HEK293 (cell line): ENCODE measurements at regions not wholly inside any gene's neighbourhood (a gene's known extent, or its start where the extent isn't known, plus 50 kb on each side); places are given as distances from the start of the nearest gene placed in this dataset.

ENCODE experiments used
- CTCF ChIA-PET: fragments of 350-600 bp; formaldehyde crosslinking; extraction: SDS; loops from one replicate; lab custom pipeline; 2021; ENCODE audit warnings: antibody characterized with exemption; lab: Yijun Ruan, JAX
- POLR2A ChIA-PET: fragments of 300-600 bp; formaldehyde crosslinking; extraction: SDS; loops from one replicate; lab custom pipeline; 2020; ENCODE audit warnings: antibody characterized with exemption, inconsistent platforms; lab: Yijun Ruan, JAX
- H3K27ac ChIP-seq: fragments of 200-500 bp; sonication (Bioruptor generic); 2 replicates; pipeline ENCODE4 v1.5.1; 2014; ENCODE audit warnings: low read depth, low read length, control low read depth, inconsistent platforms; ENCODE audit errors: extremely low read depth
- H3K36me3 ChIP-seq, 2 experiments: fragments of 200-500 bp in 1 of 2; sonication (Bioruptor generic) in 1 of 2; 1 replicate in 1 of 2; 2 replicates in 1 of 2; pipeline ENCODE4 v1.5.1; 2014 to 2017; ENCODE audit warnings: inconsistent platforms in 2 of 2, low read length in 2 of 2; ENCODE audit not compliant: control insufficient read depth in 2 of 2, insufficient read depth in 1 of 2
- H3K4me1 ChIP-seq: fragments of 200-500 bp; sonication (Bioruptor generic); 2 replicates; pipeline ENCODE4 v1.5.1; 2014; ENCODE audit warnings: mild to moderate bottlenecking, low read length, inconsistent platforms; ENCODE audit not compliant: control insufficient read depth, insufficient read depth
- H3K4me3 ChIP-seq: 2 replicates; pipeline ENCODE4 v1.5.1; 2011; ENCODE audit warnings: low read depth, mild to moderate bottlenecking, control low read depth, low read length, moderate library complexity
- H3K9me3 ChIP-seq: fragments of 200-500 bp; sonication (Bioruptor generic); 2 replicates; pipeline ENCODE4 v1.5.1; 2014; ENCODE audit warnings: low read depth, low read length, inconsistent platforms; ENCODE audit not compliant: control insufficient read depth, insufficient read depth
- EGR2 ChIP-seq: fragments of 450-650 bp; formaldehyde crosslinking; IDR thresholded peaks from 2 replicates; pipeline ENCODE4 v1.5.1; 2016; ENCODE audit warnings: low read depth, missing biosample characterization, missing genetic modification characterization
- KLF16 ChIP-seq: fragments of 450-650 bp; formaldehyde crosslinking; IDR thresholded peaks from 2 replicates; pipeline ENCODE4 v1.5.1; 2017; ENCODE audit warnings: missing biosample characterization, missing genetic modification characterization
- MYNN ChIP-seq: fragments of 450-650 bp; formaldehyde crosslinking; IDR thresholded peaks from 2 replicates; pipeline ENCODE4 v1.5.1; 2016; ENCODE audit warnings: missing biosample characterization, missing genetic modification characterization, borderline replicate concordance
- REST ChIP-seq: fragments of 450-650 bp; formaldehyde crosslinking; IDR thresholded peaks from 2 replicates; pipeline ENCODE4 v1.5.1; 2016; ENCODE audit warnings: missing biosample characterization, missing genetic modification characterization
- WT1 ChIP-seq: fragments of 450-650 bp; formaldehyde crosslinking; IDR thresholded peaks from 2 replicates; pipeline ENCODE4 v1.5.1; 2016; ENCODE audit warnings: missing biosample characterization, missing genetic modification characterization
- YY2 ChIP-seq: fragments of 450-650 bp; formaldehyde crosslinking; IDR thresholded peaks from 2 replicates; pipeline ENCODE4 v1.5.1; 2016; ENCODE audit warnings: missing biosample characterization, missing genetic modification characterization
- ZBTB17 ChIP-seq: fragments of 450-650 bp; formaldehyde crosslinking; IDR thresholded peaks from 2 replicates; pipeline ENCODE4 v1.5.1; 2016; ENCODE audit warnings: missing biosample characterization, missing genetic modification characterization
- ZBTB20 ChIP-seq: fragments of 450-650 bp; formaldehyde crosslinking; IDR thresholded peaks from 2 replicates; pipeline ENCODE4 v1.5.1; 2016; ENCODE audit warnings: missing biosample characterization, missing genetic modification characterization
- ZFHX2 ChIP-seq: fragments of 450-650 bp; formaldehyde crosslinking; conservative IDR thresholded peaks from 2 replicates; pipeline ENCODE4 v1.5.1; 2016; ENCODE audit warnings: missing biosample characterization, missing genetic modification characterization
- ZFP69B ChIP-seq: fragments of 450-650 bp; formaldehyde crosslinking; IDR thresholded peaks from 2 replicates; pipeline ENCODE4 v1.5.1; 2016; ENCODE audit warnings: missing biosample characterization, missing genetic modification characterization
- ZNF157 ChIP-seq: fragments of 450-650 bp; formaldehyde crosslinking; IDR thresholded peaks from 2 replicates; pipeline ENCODE4 v1.5.1; 2016; ENCODE audit warnings: missing biosample characterization, missing genetic modification characterization
- ZNF24 ChIP-seq: fragments of 450-650 bp; formaldehyde crosslinking; IDR thresholded peaks from 2 replicates; pipeline ENCODE4 v1.5.1; 2016; ENCODE audit warnings: missing biosample characterization, missing genetic modification characterization
- ZNF266 ChIP-seq: fragments of 450-650 bp; formaldehyde crosslinking; IDR thresholded peaks from 2 replicates; pipeline ENCODE4 v1.5.1; 2016; ENCODE audit warnings: missing biosample characterization, missing genetic modification characterization, low read depth
- ZNF335 ChIP-seq: fragments of 450-650 bp; formaldehyde crosslinking; conservative IDR thresholded peaks from 2 replicates; pipeline ENCODE4 v1.5.1; 2016; ENCODE audit warnings: missing biosample characterization, missing genetic modification characterization
- ZNF391 ChIP-seq: fragments of 450-650 bp; formaldehyde crosslinking; IDR thresholded peaks from 2 replicates; pipeline ENCODE4 v1.5.1; 2016; ENCODE audit warnings: low read depth, missing biosample characterization, missing genetic modification characterization, borderline replicate concordance
- ZNF398 ChIP-seq: fragments of 450-650 bp; formaldehyde crosslinking; IDR thresholded peaks from 2 replicates; pipeline ENCODE4 v1.5.1; 2017; ENCODE audit warnings: missing biosample characterization, missing genetic modification characterization
- ZNF473 ChIP-seq: fragments of 450-650 bp; formaldehyde crosslinking; IDR thresholded peaks from 2 replicates; pipeline ENCODE4 v1.5.1; 2017; ENCODE audit warnings: missing biosample characterization, missing genetic modification characterization
- ZNF580 ChIP-seq: fragments of 450-650 bp; formaldehyde crosslinking; IDR thresholded peaks from 2 replicates; pipeline ENCODE4 v1.5.1; 2016; ENCODE audit warnings: missing biosample characterization, missing genetic modification characterization
- ZNF600 ChIP-seq: fragments of 450-650 bp; formaldehyde crosslinking; IDR thresholded peaks from 2 replicates; pipeline ENCODE4 v1.5.1; 2016; ENCODE audit warnings: missing biosample characterization, missing genetic modification characterization
- ZNF654 ChIP-seq: fragments of 450-650 bp; formaldehyde crosslinking; IDR thresholded peaks from 2 replicates; pipeline ENCODE4 v1.5.1; 2016; ENCODE audit warnings: low read depth, missing biosample characterization, missing genetic modification characterization
- ZNF76 ChIP-seq: fragments of 450-650 bp; formaldehyde crosslinking; IDR thresholded peaks from 2 replicates; pipeline ENCODE4; 2016; ENCODE audit warnings: low read depth, missing biosample characterization, missing genetic modification characterization, borderline replicate concordance
- TF ChIP-seq, protein P1 (sequence below): fragments of 450-650 bp; formaldehyde crosslinking; IDR thresholded peaks from 2 replicates; pipeline ENCODE4 v1.5.1; 2016; ENCODE audit warnings: missing biosample characterization, missing genetic modification characterization
- TF ChIP-seq, protein P2 (sequence below): fragments of 450-650 bp; formaldehyde crosslinking; optimal IDR thresholded peaks from 2 replicates; pipeline ENCODE3; 2016; ENCODE audit warnings: missing biosample characterization, mild to moderate bottlenecking, missing genetic modification characterization
- TF ChIP-seq, protein P3 (sequence below): fragments of 450-650 bp; formaldehyde crosslinking; IDR thresholded peaks from 2 replicates; pipeline ENCODE4 v1.5.1; 2016; ENCODE audit warnings: missing biosample characterization, missing genetic modification characterization

GRCh38 chr12:124632519-124632984 is 65.1 kb upstream of the NCOR2 start:
- ChIA-PET CTCF (no interaction called here), POLR2A (no interaction called here)
- TF ChIP-seq REST (tag by site-specific recombination) (no peak), WT1 (tag by site-specific recombination) (peak; percentile 85), ZFHX2 (tag by site-specific recombination) (peak; percentile 29; the same call in 1 of the 2 replicates), ZNF76 (no peak), ZNF391 (no peak), EGR2 (0 out of 2 replicates have a peak, but pooled peaks have one; percentile 31), ZNF600 (tag by site-specific recombination) (peak; percentile 40; the same call in 1 of the 2 replicates), ZFP69B (tag by site-specific recombination) (peak; percentile 51; the same call in 1 of the 2 replicates)
- TF ChIP-seq, protein P1, sequence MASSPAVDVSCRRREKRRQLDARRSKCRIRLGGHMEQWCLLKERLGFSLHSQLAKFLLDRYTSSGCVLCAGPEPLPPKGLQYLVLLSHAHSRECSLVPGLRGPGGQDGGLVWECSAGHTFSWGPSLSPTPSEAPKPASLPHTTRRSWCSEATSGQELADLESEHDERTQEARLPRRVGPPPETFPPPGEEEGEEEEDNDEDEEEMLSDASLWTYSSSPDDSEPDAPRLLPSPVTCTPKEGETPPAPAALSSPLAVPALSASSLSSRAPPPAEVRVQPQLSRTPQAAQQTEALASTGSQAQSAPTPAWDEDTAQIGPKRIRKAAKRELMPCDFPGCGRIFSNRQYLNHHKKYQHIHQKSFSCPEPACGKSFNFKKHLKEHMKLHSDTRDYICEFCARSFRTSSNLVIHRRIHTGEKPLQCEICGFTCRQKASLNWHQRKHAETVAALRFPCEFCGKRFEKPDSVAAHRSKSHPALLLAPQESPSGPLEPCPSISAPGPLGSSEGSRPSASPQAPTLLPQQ (tag by site-specific recombination): peak; percentile 49; the same call in 1 of the 2 replicates
- Histone ChIP-seq H3K4me1 (no peaks in the 10 kb centered on the region), H3K4me3 (no peak overlapping the region), H3K9me3 (no peaks in the 10 kb centered on the region), H3K27ac (no peak overlapping the region), H3K36me3 (no peaks in the 10 kb centered on the region)

DNA sequence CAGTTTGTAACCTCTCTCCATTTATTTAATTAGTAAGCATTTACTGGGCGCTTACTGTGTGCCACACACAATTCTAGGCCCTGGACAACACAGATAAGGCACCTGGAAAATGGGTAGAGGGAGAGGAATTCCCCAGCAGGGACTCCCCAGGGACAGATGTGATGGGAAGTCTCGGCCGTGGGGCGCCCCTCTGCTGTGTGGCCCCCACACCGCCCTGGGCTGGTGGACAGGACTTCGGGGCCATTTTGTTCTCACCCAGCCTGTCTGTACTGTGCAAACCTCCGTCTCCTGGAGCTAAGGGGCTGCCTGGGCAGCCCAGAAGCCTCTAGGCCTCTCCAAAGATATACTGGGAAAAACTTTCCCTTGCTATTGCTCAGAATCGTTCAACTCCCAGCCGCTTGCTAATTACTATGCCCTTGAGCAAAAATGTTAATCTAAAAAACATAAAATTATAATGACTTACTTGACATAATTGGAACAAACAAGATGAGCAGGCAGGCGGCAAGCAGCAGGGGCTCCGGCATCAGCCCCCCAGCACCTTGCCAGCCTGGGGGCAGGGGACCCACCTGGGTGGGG is 64.4 kb upstream of the NCOR2 start:
- H3K36me3 ChIP-seq: no peaks in the 10 kb centered on the region
- no peaks in the 10 kb centered on the region for H3K4me1 ChIP-seq
- no peak overlapping the region for H3K27ac ChIP-seq
- no peak overlapping the region for H3K4me3 ChIP-seq
- no peaks in the 10 kb centered on the region for H3K9me3 ChIP-seq
- ChIA-PET POLR2A (no interaction called here), CTCF (no interaction called here)
- no peak for TF ChIP-seq ZNF473 (tag by site-specific recombination)
- TF ChIP-seq, protein P2, sequence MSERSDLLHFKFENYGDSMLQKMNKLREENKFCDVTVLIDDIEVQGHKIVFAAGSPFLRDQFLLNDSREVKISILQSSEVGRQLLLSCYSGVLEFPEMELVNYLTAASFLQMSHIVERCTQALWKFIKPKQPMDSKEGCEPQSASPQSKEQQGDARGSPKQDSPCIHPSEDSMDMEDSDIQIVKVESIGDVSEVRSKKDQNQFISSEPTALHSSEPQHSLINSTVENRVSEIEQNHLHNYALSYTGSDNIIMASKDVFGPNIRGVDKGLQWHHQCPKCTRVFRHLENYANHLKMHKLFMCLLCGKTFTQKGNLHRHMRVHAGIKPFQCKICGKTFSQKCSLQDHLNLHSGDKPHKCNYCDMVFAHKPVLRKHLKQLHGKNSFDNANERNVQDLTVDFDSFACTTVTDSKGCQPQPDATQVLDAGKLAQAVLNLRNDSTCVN (tag by site-specific recombination): no peak
- TF ChIP-seq ZBTB17: no peak
- no peak for TF ChIP-seq YY2 (tag by site-specific recombination)
- TF ChIP-seq ZNF24 (tag by site-specific recombination): no peak
- TF ChIP-seq ZNF398 (tag by site-specific recombination): no peak
- TF ChIP-seq ZNF580: no peak
- TF ChIP-seq ZNF157 (tag by site-specific recombination): no peak
- no peak for TF ChIP-seq ZNF335 (tag by site-specific recombination)
- TF ChIP-seq ZBTB20 (tag by site-specific recombination): no peak
- no peak for TF ChIP-seq MYNN
- TF ChIP-seq ZNF654 (tag by site-specific recombination): no peak
- TF ChIP-seq, protein P3, sequence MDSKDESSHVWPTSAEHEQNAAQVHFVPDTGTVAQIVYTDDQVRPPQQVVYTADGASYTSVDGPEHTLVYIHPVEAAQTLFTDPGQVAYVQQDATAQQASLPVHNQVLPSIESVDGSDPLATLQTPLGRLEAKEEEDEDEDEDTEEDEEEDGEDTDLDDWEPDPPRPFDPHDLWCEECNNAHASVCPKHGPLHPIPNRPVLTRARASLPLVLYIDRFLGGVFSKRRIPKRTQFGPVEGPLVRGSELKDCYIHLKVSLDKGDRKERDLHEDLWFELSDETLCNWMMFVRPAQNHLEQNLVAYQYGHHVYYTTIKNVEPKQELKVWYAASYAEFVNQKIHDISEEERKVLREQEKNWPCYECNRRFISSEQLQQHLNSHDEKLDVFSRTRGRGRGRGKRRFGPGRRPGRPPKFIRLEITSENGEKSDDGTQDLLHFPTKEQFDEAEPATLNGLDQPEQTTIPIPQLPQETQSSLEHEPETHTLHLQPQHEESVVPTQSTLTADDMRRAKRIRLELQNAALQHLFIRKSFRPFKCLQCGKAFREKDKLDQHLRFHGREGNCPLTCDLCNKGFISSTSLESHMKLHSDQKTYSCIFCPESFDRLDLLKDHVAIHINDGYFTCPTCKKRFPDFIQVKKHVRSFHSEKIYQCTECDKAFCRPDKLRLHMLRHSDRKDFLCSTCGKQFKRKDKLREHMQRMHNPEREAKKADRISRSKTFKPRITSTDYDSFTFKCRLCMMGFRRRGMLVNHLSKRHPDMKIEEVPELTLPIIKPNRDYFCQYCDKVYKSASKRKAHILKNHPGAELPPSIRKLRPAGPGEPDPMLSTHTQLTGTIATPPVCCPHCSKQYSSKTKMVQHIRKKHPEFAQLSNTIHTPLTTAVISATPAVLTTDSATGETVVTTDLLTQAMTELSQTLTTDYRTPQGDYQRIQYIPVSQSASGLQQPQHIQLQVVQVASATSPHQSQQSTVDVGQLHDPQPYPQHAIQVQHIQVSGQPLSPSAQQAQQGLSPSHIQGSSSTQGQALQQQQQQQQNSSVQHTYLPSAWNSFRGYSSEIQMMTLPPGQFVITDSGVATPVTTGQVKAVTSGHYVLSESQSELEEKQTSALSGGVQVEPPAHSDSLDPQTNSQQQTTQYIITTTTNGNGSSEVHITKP (tag by site-specific recombination): no peak
- no peak for TF ChIP-seq ZNF266 (tag by site-specific recombination)
- TF ChIP-seq KLF16 (tag by site-specific recombination): no peak
